Right cardiac atrium (tissue), 5 donors: ENCODE measurements at regions not wholly inside any gene's neighbourhood (a gene's known extent, or its start where the extent isn't known, plus 50 kb on each side); places are given as distances from the start of the nearest gene placed in this dataset.
"Not testable (repeated sequence)": the region's sequence is repeated elsewhere in the genome, so short reads cannot be mapped to it uniquely, and the experiment has no call there.

ENCODE experiments used
- ATAC-seq, 2 donors: fragments of 200-7000 bp; cut with Tn5 transposase; one replicate each; pipeline versions ENCODE4 v1.8.0 to v1.9.1; 2020; ENCODE audit warnings: moderate library complexity in 2 of 2, mild to moderate bottlenecking in 1 of 2
- DNase-seq, 3 donors: peaks; one replicate each; pipeline ENCODE4 v3.0.0-alpha.2; 2020
- H3K27ac ChIP-seq: one replicate; pipeline ENCODE4 v1.5.1; 2013; ENCODE audit warnings: mild to moderate bottlenecking, low read length, control low read depth, moderate library complexity
- H3K27me3 ChIP-seq: one replicate; pipeline ENCODE4 v1.6.1; 2013; ENCODE audit not compliant: control insufficient read depth, insufficient read depth
- H3K4me1 ChIP-seq: one replicate; pipeline ENCODE4 v1.6.1; 2013; ENCODE audit warnings: low read length; ENCODE audit not compliant: control insufficient read depth, insufficient read depth
- H3K4me3 ChIP-seq: one replicate; pipeline ENCODE4 v1.5.1; 2013; ENCODE audit warnings: low read length, control low read depth
- H3K9me3 ChIP-seq: one replicate; pipeline ENCODE4 v1.6.1; 2013; ENCODE audit warnings: low read length; ENCODE audit not compliant: control insufficient read depth
- WGBS: extraction: QIAGEN DNeasy Blood & Tissue Kit; methylation state at CpG from one replicate; pipeline ENCODE4 v1.1.7; 2013; 5-methylcytosine and 5-hydroxymethylcytosine counted together
- intact Hi-C, 4 donors: fragments of 100-400 bp; cut with DNase I; formaldehyde crosslinking; loops; one replicate each; pipeline versions ENCODE4 v1.11.0 to v1.14.0; 2022 to 2023
- donor health status: healthy with polysubstance abuse.
- donor health status: DM: no; HTN: yes; CAD: no.
- donor health status: DM: no; HTN: no; CAD: no.
- donor health status: DM: no; HTN: yes; CAD: no; lungs with severe emphysema.
- donor health status: DM: yes; HTN: yes; CAD: no.

- no peaks in the 10 kb centered on the region for H3K27me3 ChIP-seq
- ATAC-seq (no peak), DNase-seq (no peak)
- H3K4me3 ChIP-seq = no peak overlapping the region
- H3K27ac ChIP-seq = no peak overlapping the region
- no peaks in the 10 kb centered on the region for H3K9me3 ChIP-seq
- intact Hi-C loops = no loop called here
- 94% methylated on average over 6 of the region's 6 CpGs for WGBS
- no peaks in the 10 kb centered on the region for H3K4me1 ChIP-seq
Observed at GRCh38 chr5:56410696-56411095, 177.6 kb upstream of the ANKRD55 start.

GRCh38 chr5:56409331-56410190, 176.4 kb upstream of the ANKRD55 start:
- DNase-seq = peak; percentile 38 to 53 (median 47)
- intact Hi-C loops = no loop called here
- 55% methylated on average over 13 of the region's 13 CpGs for WGBS
- no peaks in the 10 kb centered on the region for H3K9me3 ChIP-seq
- no peaks in the 10 kb centered on the region for H3K27me3 ChIP-seq
- peak; percentile 88 for ATAC-seq
- no peaks in the 10 kb centered on the region for H3K4me1 ChIP-seq
- no peak overlapping the region for H3K27ac ChIP-seq
- no peak overlapping the region for H3K4me3 ChIP-seq

GRCh38 chr5:56406838-56407237, 173.7 kb upstream of the ANKRD55 start:
- intact Hi-C loops = no loop called here
- no peak for ATAC-seq
- no peak for DNase-seq
- Histone ChIP-seq H3K27ac (no peak overlapping the region), H3K27me3 (no peaks in the 10 kb centered on the region), H3K4me3 (no peak overlapping the region), H3K9me3 (no peaks in the 10 kb centered on the region), H3K4me1 (no peaks in the 10 kb centered on the region)
- 85% methylated on average over 2 of the region's 2 CpGs for WGBS

GRCh38 chr5:56406221-56406620, 173.1 kb upstream of the ANKRD55 start:
- Histone ChIP-seq H3K27me3 (no peaks in the 10 kb centered on the region), H3K9me3 (no peaks in the 10 kb centered on the region), H3K4me1 (no peaks in the 10 kb centered on the region), H3K27ac (no peak overlapping the region), H3K4me3 (no peak overlapping the region)
- intact Hi-C loops = no loop called here
- WGBS = 96% methylated on average over 1 of the region's 1 CpG
- DNase-seq (no peak), ATAC-seq (no peak)

GRCh38 chr5:56405116-56405908, 172.2 kb upstream of the ANKRD55 start:
- H3K4me3 ChIP-seq = no peak overlapping the region
- H3K27ac ChIP-seq = peak overlapping the region; percentile 25
- H3K4me1 ChIP-seq = no peaks in the 10 kb centered on the region
- H3K27me3 ChIP-seq = no peaks in the 10 kb centered on the region
- 60% methylated on average over 4 of the region's 4 CpGs for WGBS
- ATAC-seq (no peak), DNase-seq (no peak)
- H3K9me3 ChIP-seq = no peaks in the 10 kb centered on the region
- intact Hi-C loops = no loop called here

GRCh38 chr5:56402266-56403220, 169.4 kb upstream of the ANKRD55 start:
- Histone ChIP-seq H3K4me3 (no peak overlapping the region), H3K4me1 (no peaks in the 10 kb centered on the region), H3K27me3 (no peaks in the 10 kb centered on the region), H3K9me3 (no peaks in the 10 kb centered on the region), H3K27ac (no peak overlapping the region)
- intact Hi-C loops = no loop called here
- ATAC-seq = no peak
- 50% methylated on average over 7 of the region's 7 CpGs for WGBS
- DNase-seq = no peak

- ATAC-seq, H3K27ac ChIP-seq, H3K4me1 ChIP-seq, H3K27me3 ChIP-seq, intact Hi-C loops, H3K9me3 ChIP-seq, H3K4me3 ChIP-seq: not testable (repeated sequence)
- peak in 1 of 3 donors; percentile 58 for DNase-seq
- 98% methylated on average over 24 of the region's 24 CpGs for WGBS
Observed at GRCh38 chr5:56397796-56398195, 164.7 kb upstream of the ANKRD55 start.

- H3K4me1 ChIP-seq = no peaks in the 10 kb centered on the region
- no peak overlapping the region for H3K27ac ChIP-seq
- intact Hi-C loops = no loop called here
- no peak overlapping the region for H3K4me3 ChIP-seq
- H3K9me3 ChIP-seq = no peaks in the 10 kb centered on the region
- DNase-seq (no peak), ATAC-seq (no peak)
- H3K27me3 ChIP-seq = no peaks in the 10 kb centered on the region
Observed at GRCh38 chr5:56396634-56397033, 163.5 kb upstream of the ANKRD55 start.

- Histone ChIP-seq H3K4me3 (no peak overlapping the region), H3K9me3 (no peaks in the 10 kb centered on the region), H3K27ac (no peak overlapping the region), H3K4me1 (no peaks in the 10 kb centered on the region), H3K27me3 (no peaks in the 10 kb centered on the region)
- no peak for ATAC-seq
- DNase-seq = no peak
- intact Hi-C loops = no loop called here
- WGBS = 75% methylated on average over 2 of the region's 2 CpGs
Observed at GRCh38 chr5:56389261-56389660, 156.1 kb upstream of the ANKRD55 start.

- 100% methylated on average over 1 of the region's 1 CpG for WGBS
- Histone ChIP-seq H3K27ac (no peak overlapping the region), H3K4me1 (no peaks in the 10 kb centered on the region), H3K27me3 (no peaks in the 10 kb centered on the region), H3K4me3 (no peak overlapping the region), H3K9me3 (no peaks in the 10 kb centered on the region)
- intact Hi-C loops = no loop called here
- ATAC-seq = no peak
- DNase-seq = no peak
Observed at GRCh38 chr5:56388229-56388985, 155.3 kb upstream of the ANKRD55 start.
